Muscle of leg (tissue), 3 donors: ENCODE measurements at regions not wholly inside any gene's neighbourhood (a gene's known extent, or its start where the extent isn't known, plus 50 kb on each side); places are given as distances from the start of the nearest gene placed in this dataset.

Experiments used
- DNase-seq: peaks from one replicate; pipeline ENCODE4 v3.0.0; 2013
- H3K27ac ChIP-seq: one replicate; pipeline ENCODE4 v1.5.1; 2013; ENCODE audit warnings: mild to moderate bottlenecking, low read length, control low read depth
- H3K27me3 ChIP-seq: one replicate; pipeline ENCODE4 v1.6.1; 2013; ENCODE audit warnings: low read length; ENCODE audit not compliant: control insufficient read depth, insufficient read depth
- H3K36me3 ChIP-seq: one replicate; pipeline ENCODE4 v1.6.1; 2013; ENCODE audit warnings: low read length; ENCODE audit not compliant: control insufficient read depth, insufficient read depth
- H3K4me1 ChIP-seq: one replicate; pipeline ENCODE4 v1.6.1; 2013; ENCODE audit warnings: low read length; ENCODE audit not compliant: control insufficient read depth, insufficient read depth
- H3K4me3 ChIP-seq: one replicate; pipeline ENCODE4 v1.5.1; 2013; ENCODE audit warnings: low read length, control low read depth
- H3K9me3 ChIP-seq: replicated peaks from 2 replicates; pipeline ENCODE4 v1.6.1; 2013; ENCODE audit warnings: low read depth, low read length; ENCODE audit not compliant: control insufficient read depth
- WGBS: methylation state at CpG from one replicate; pipeline ENCODE4 v1.1.5; 2013; ENCODE audit warnings: missing lambda C conversion rate; ENCODE audit not compliant: insufficient coverage; 5-methylcytosine and 5-hydroxymethylcytosine counted together

GRCh38 chr9:88741335-88741734, 206.4 kb downstream of the NXNL2 start:
- Histone ChIP-seq H3K4me3 (no peak overlapping the region), H3K27ac (no peak overlapping the region), H3K27me3 (no peaks in the 10 kb centered on the region), H3K9me3 (no peaks in the 10 kb centered on the region), H3K4me1 (peaks cover 41% of the 10 kb centered on the region), H3K36me3 (no peaks in the 10 kb centered on the region)
- DNase-seq, result no peak
- WGBS, result no CpG with 5 or more reads among the region's 3 CpGs

GRCh38 chr9:88742483-88742882, 207.5 kb downstream of the NXNL2 start:
- Histone ChIP-seq H3K4me1 (peaks cover 47% of the 10 kb centered on the region), H3K4me3 (no peak overlapping the region), H3K9me3 (no peaks in the 10 kb centered on the region), H3K27ac (no peak overlapping the region), H3K27me3 (no peaks in the 10 kb centered on the region), H3K36me3 (no peaks in the 10 kb centered on the region)
- 18% methylated on average over 2 of the region's 6 CpGs for WGBS
- DNase-seq, result peak; percentile 91

GRCh38 chr9:88742905-88743304, 207.9 kb downstream of the NXNL2 start:
- no CpG with 5 or more reads among the region's 6 CpGs for WGBS
- DNase-seq, result peak; percentile 58
- Histone ChIP-seq H3K9me3 (no peaks in the 10 kb centered on the region), H3K36me3 (no peaks in the 10 kb centered on the region), H3K4me1 (peaks cover 49% of the 10 kb centered on the region), H3K27me3 (no peaks in the 10 kb centered on the region), H3K27ac (no peak overlapping the region), H3K4me3 (no peak overlapping the region)

- Histone ChIP-seq H3K9me3 (no peaks in the 10 kb centered on the region), H3K4me3 (no peak overlapping the region), H3K36me3 (no peaks in the 10 kb centered on the region), H3K4me1 (peaks cover 58% of the 10 kb centered on the region), H3K27me3 (no peaks in the 10 kb centered on the region), H3K27ac (no peak overlapping the region)
- 38% methylated on average over 1 of the region's 2 CpGs for WGBS
- no peak for DNase-seq
Measured at GRCh38 chr9:88745276-88746001, 210.5 kb downstream of the NXNL2 start.

- Histone ChIP-seq H3K9me3 (peaks cover 2% of the 10 kb centered on the region), H3K27ac (no peak overlapping the region), H3K4me1 (peaks cover 62% of the 10 kb centered on the region), H3K36me3 (no peaks in the 10 kb centered on the region), H3K27me3 (no peaks in the 10 kb centered on the region), H3K4me3 (no peak overlapping the region)
- WGBS, result 0% methylated on average over 3 of the region's 6 CpGs
- peak; percentile 69 for DNase-seq
Measured at GRCh38 chr9:88746029-88746742, 211.2 kb downstream of the NXNL2 start.

GRCh38 chr9:88746743-88747398, 211.9 kb downstream of the NXNL2 start:
- Histone ChIP-seq H3K4me3 (no peak overlapping the region), H3K4me1 (peaks cover 62% of the 10 kb centered on the region), H3K9me3 (peaks cover 8% of the 10 kb centered on the region), H3K27me3 (no peaks in the 10 kb centered on the region), H3K27ac (peak overlapping the region; percentile 53), H3K36me3 (no peaks in the 10 kb centered on the region)
- no peak for DNase-seq
- WGBS, result 28% methylated on average over 8 of the region's 9 CpGs

- no CpG with 5 or more reads among the region's 5 CpGs for WGBS
- Histone ChIP-seq H3K4me3 (no peak overlapping the region), H3K36me3 (no peaks in the 10 kb centered on the region), H3K9me3 (peaks cover 8% of the 10 kb centered on the region), H3K4me1 (peaks cover 57% of the 10 kb centered on the region), H3K27ac (peak overlapping the region; percentile 53), H3K27me3 (no peaks in the 10 kb centered on the region)
- DNase-seq, result peak; percentile 91
Measured at GRCh38 chr9:88747768-88748167, 212.8 kb downstream of the NXNL2 start.

GRCh38 chr9:88748566-88749261, 213.7 kb downstream of the NXNL2 start:
- H3K4me1 ChIP-seq, result peaks cover 58% of the 10 kb centered on the region
- H3K4me3 ChIP-seq, result no peak overlapping the region
- WGBS, result 45% methylated on average over 3 of the region's 5 CpGs
- H3K27ac ChIP-seq, result peak overlapping the region; percentile 71
- peak; percentile 90 for DNase-seq
- peaks cover 8% of the 10 kb centered on the region for H3K9me3 ChIP-seq
- H3K27me3 ChIP-seq, result no peaks in the 10 kb centered on the region
- no peaks in the 10 kb centered on the region for H3K36me3 ChIP-seq

- 100% methylated on average over 1 of the region's 2 CpGs for WGBS
- Histone ChIP-seq H3K27ac (no peak overlapping the region), H3K9me3 (peaks cover 8% of the 10 kb centered on the region), H3K4me1 (peaks cover 59% of the 10 kb centered on the region), H3K36me3 (no peaks in the 10 kb centered on the region), H3K27me3 (no peaks in the 10 kb centered on the region), H3K4me3 (no peak overlapping the region)
- no peak for DNase-seq
Measured at GRCh38 chr9:88749420-88749819, 214.4 kb downstream of the NXNL2 start.
